ENCODE measurements at regions not wholly inside any gene's neighbourhood (a gene's known extent, or its start where the extent isn't known, plus 50 kb on each side); places are given as distances from the start of the nearest gene placed in this dataset.

GRCh38 chr12:115233891-115234543 is 550.0 kb upstream of the TBX3 start:
- TF ChIP-seq CTCF (IDR thresholded peaks at IDR 0.05) (no peak), POLR2A (IDR thresholded peaks at IDR 0.05) (no peak)

All from lower leg skin (tissue), 3 donors.